ENCODE measurements at regions not wholly inside any gene's neighbourhood (a gene's known extent, or its start where the extent isn't known, plus 50 kb on each side); places are given as distances from the start of the nearest gene placed in this dataset.

DNA sequence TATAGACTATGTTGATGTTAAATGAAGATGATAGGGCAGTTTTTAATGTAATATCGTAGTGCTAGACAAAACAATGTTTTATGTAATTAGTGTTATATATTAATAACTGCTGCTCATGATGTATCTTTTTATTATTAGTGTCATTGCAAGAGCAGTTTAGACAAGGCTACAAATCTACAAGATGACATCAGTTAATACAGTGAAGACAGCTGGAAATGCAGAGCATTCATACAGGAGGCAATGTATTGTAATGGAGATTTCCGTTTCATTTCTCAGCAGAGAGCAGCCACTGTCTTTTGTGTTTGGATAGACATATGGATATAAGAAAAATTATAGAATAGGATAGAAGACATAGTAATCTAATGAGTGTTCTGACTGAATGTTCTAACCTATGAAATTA lies 178.0 kb downstream of the FOXG1 start:
- H3K4me1 Mint-ChIP-seq (ENCODE audit: unreplicated experiment) = no peaks in the 10 kb centered on the region
- H3K4me3 Mint-ChIP-seq = no peak overlapping the region
- H3K27ac Mint-ChIP-seq = no peak overlapping the region
- TF ChIP-seq CTCF (conservative IDR thresholded peaks at IDR 0.05) = no peak
- no peaks in the 10 kb centered on the region for H3K36me3 Mint-ChIP-seq
- no peak for DNase-seq (ENCODE audit: extremely low spot score, unreplicated experiment)
- no peaks in the 10 kb centered on the region for H3K9me3 Mint-ChIP-seq
- H3K27me3 Mint-ChIP-seq = peaks cover 6% of the 10 kb centered on the region

GRCh38 chr14:28946267-28946666 lies 179.7 kb downstream of the FOXG1 start:
- no peaks in the 10 kb centered on the region for H3K9me3 Mint-ChIP-seq
- H3K27me3 Mint-ChIP-seq = peaks cover 6% of the 10 kb centered on the region
- H3K4me3 Mint-ChIP-seq = no peak overlapping the region
- no peaks in the 10 kb centered on the region for H3K4me1 Mint-ChIP-seq (ENCODE audit: unreplicated experiment)
- no peaks in the 10 kb centered on the region for H3K36me3 Mint-ChIP-seq
- no peak for DNase-seq (ENCODE audit: extremely low spot score, unreplicated experiment)
- H3K27ac Mint-ChIP-seq = no peak overlapping the region
- TF ChIP-seq CTCF (conservative IDR thresholded peaks at IDR 0.05) = no peak

DNA sequence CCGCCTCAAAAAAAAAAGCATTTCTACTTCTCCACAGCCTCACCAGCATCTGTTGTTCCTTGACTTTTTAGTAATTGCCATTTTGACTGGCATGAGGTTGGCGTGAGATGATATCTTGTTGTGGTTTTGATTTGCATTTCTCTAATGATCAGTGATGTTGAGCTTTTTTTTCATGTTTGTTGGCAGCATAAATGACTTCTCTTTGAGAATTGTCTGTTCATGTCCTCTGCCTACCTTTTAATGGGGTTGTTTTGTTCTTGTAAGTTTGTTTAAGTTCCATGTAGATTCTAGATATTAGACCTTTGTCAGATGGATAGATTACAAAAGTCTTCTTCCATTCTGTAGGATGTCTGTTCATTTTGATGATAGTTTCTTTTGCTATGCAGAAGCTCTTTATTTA lies 182.9 kb downstream of the FOXG1 start:
- TF ChIP-seq CTCF (conservative IDR thresholded peaks at IDR 0.05) = no peak
- H3K9me3 Mint-ChIP-seq = no peaks in the 10 kb centered on the region
- no peak overlapping the region for H3K4me3 Mint-ChIP-seq
- H3K4me1 Mint-ChIP-seq (ENCODE audit: unreplicated experiment) = no peaks in the 10 kb centered on the region
- H3K27ac Mint-ChIP-seq = no peak overlapping the region
- H3K27me3 Mint-ChIP-seq = peaks cover 6% of the 10 kb centered on the region
- DNase-seq (ENCODE audit: extremely low spot score, unreplicated experiment) = no peak
- H3K36me3 Mint-ChIP-seq = no peaks in the 10 kb centered on the region

GRCh38 chr14:28952161-28952560 lies 185.6 kb downstream of the FOXG1 start:
- TF ChIP-seq CTCF (conservative IDR thresholded peaks at IDR 0.05) = no peak
- H3K27ac Mint-ChIP-seq = no peak overlapping the region
- peaks cover 3% of the 10 kb centered on the region for H3K27me3 Mint-ChIP-seq
- H3K9me3 Mint-ChIP-seq = no peaks in the 10 kb centered on the region
- no peaks in the 10 kb centered on the region for H3K4me1 Mint-ChIP-seq (ENCODE audit: unreplicated experiment)
- no peak overlapping the region for H3K4me3 Mint-ChIP-seq
- H3K36me3 Mint-ChIP-seq = no peaks in the 10 kb centered on the region
- DNase-seq (ENCODE audit: extremely low spot score, unreplicated experiment) = no peak

GRCh38 chr14:28952666-28953065 lies 186.1 kb downstream of the FOXG1 start:
- Mint-ChIP-seq H3K4me1 (ENCODE audit: unreplicated experiment) (no peaks in the 10 kb centered on the region), H3K4me3 (no peak overlapping the region), H3K27ac (no peak overlapping the region), H3K36me3 (no peaks in the 10 kb centered on the region), H3K9me3 (no peaks in the 10 kb centered on the region), H3K27me3 (peaks cover 3% of the 10 kb centered on the region)
- TF ChIP-seq CTCF (conservative IDR thresholded peaks at IDR 0.05) = no peak
- no peak for DNase-seq (ENCODE audit: extremely low spot score, unreplicated experiment)

DNA sequence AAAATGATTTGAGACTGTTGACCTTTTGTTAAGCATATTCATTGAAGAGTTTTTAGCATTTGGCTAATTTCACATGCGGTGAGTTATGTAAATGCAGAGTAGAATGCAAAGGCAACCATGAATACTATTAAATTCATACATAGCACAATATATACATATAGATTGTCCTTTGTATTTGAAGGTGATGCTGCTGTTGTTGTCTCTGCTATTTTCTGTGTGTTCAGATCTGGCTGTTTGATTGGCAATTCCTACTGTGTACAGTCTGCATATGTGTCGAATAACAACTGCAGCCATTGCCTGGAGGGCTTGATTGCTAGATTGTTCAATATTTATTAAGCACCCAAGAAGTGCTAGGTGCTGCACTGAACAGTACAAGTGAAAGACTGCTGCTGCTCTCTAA lies 187.4 kb downstream of the FOXG1 start:
- no peak overlapping the region for H3K4me3 Mint-ChIP-seq
- no peak for DNase-seq (ENCODE audit: extremely low spot score, unreplicated experiment)
- no peaks in the 10 kb centered on the region for H3K36me3 Mint-ChIP-seq
- no peaks in the 10 kb centered on the region for H3K4me1 Mint-ChIP-seq (ENCODE audit: unreplicated experiment)
- no peaks in the 10 kb centered on the region for H3K27me3 Mint-ChIP-seq
- no peak overlapping the region for H3K27ac Mint-ChIP-seq
- no peak for TF ChIP-seq CTCF (conservative IDR thresholded peaks at IDR 0.05)
- H3K9me3 Mint-ChIP-seq = no peaks in the 10 kb centered on the region
